Activated CD4-positive, alpha-beta T cell treated with anti-CD3 and anti-CD28 coated beads, Interleukin-2, amount 50 U/mL, for 24 hours (primary cell): ENCODE measurements at regions not wholly inside any gene's neighbourhood (a gene's known extent, or its start where the extent isn't known, plus 50 kb on each side); places are given as distances from the start of the nearest gene placed in this dataset.

Source experiments
- DNase-seq, 2 donors: peaks; one replicate each; pipeline ENCODE4 v3.0.0-alpha.2; 2020; ENCODE audit warnings: low read depth in 1 of 2, low spot score in 1 of 2

GRCh38 chr14:53523226-53523625, 370.1 kb upstream of the DDHD1 start:
- no peak for DNase-seq

GRCh38 chr14:53520078-53520928, 367.2 kb upstream of the DDHD1 start:
- DNase-seq, result no peak

GRCh38 chr14:53519137-53519536, 366.0 kb upstream of the DDHD1 start:
- DNase-seq, result no peak

GRCh38 chr14:53517270-53517960, 364.3 kb upstream of the DDHD1 start:
- no peak for DNase-seq

- no peak for DNase-seq
Measured at GRCh38 chr14:53516261-53516774, 363.2 kb upstream of the DDHD1 start.

GRCh38 chr14:53515276-53515675, 362.2 kb upstream of the DDHD1 start:
- DNase-seq, result no peak

GRCh38 chr14:53514197-53514596, 361.1 kb upstream of the DDHD1 start:
- DNase-seq, result no peak

- no peak for DNase-seq
Measured at GRCh38 chr14:53510281-53510912, 357.3 kb upstream of the DDHD1 start.

- DNase-seq, result no peak
Measured at GRCh38 chr14:53509276-53510244, 356.4 kb upstream of the DDHD1 start.

GRCh38 chr14:53501361-53502211, 348.5 kb upstream of the DDHD1 start:
- DNase-seq, result no peak

- no peak for DNase-seq
Measured at GRCh38 chr14:53500191-53500590, 347.1 kb upstream of the DDHD1 start.

GRCh38 chr14:53496668-53497067, 343.5 kb upstream of the DDHD1 start:
- no peak for DNase-seq

GRCh38 chr14:53495846-53496343, 342.8 kb upstream of the DDHD1 start:
- no peak for DNase-seq

- DNase-seq, result no peak
Measured at GRCh38 chr14:53494587-53494986, 341.5 kb upstream of the DDHD1 start.

GRCh38 chr14:53493860-53494259, 340.7 kb upstream of the DDHD1 start:
- no peak for DNase-seq

GRCh38 chr14:53493320-53493719, 340.2 kb upstream of the DDHD1 start:
- DNase-seq, result no peak

GRCh38 chr14:53491884-53492277, 338.8 kb upstream of the DDHD1 start:
- no peak for DNase-seq

GRCh38 chr14:53491256-53491883, 338.2 kb upstream of the DDHD1 start:
- no peak for DNase-seq

GRCh38 chr14:53478174-53478573, 325.1 kb upstream of the DDHD1 start:
- no peak for DNase-seq
